ENCODE measurements at regions not wholly inside any gene's neighbourhood (a gene's known extent, or its start where the extent isn't known, plus 50 kb on each side); places are given as distances from the start of the nearest gene placed in this dataset.

GRCh38 chr18:44111337-44111736, 569.4 kb upstream of the SETBP1 start:
- TF ChIP-seq CTCF (IDR thresholded peaks at IDR 0.05; ENCODE audit: insufficient read depth, low read length, poor library complexity, severe bottlenecking): no peak
- no peak for TF ChIP-seq EZH2phosphoT487 (conservative IDR thresholded peaks at IDR 0.05; ENCODE audit: low read length)

All from SU-DHL-6 (cell line).